ENCODE measurements at regions not wholly inside any gene's neighbourhood (a gene's known extent, or its start where the extent isn't known, plus 50 kb on each side); places are given as distances from the start of the nearest gene placed in this dataset.
"Not testable (repeated sequence)": the region's sequence is repeated elsewhere in the genome, so short reads cannot be mapped to it uniquely, and the experiment has no call there.

GRCh38 chr11:95650276-95650675 lies 139.3 kb downstream of the FAM76B start:
- no peak for DNase-seq (ENCODE audit: low spot score)

- DNase-seq (ENCODE audit: low spot score), result no peak
Measured at GRCh38 chr11:95647871-95648270, 141.7 kb downstream of the FAM76B start.

- no peak for DNase-seq (ENCODE audit: low spot score)
Measured at GRCh38 chr11:95647355-95647754, 142.2 kb downstream of the FAM76B start.

GRCh38 chr11:95641495-95641894 lies 148.1 kb downstream of the FAM76B start:
- DNase-seq (ENCODE audit: low spot score), result no peak

- DNase-seq (ENCODE audit: low spot score), result no peak
Measured at GRCh38 chr11:95638501-95638900, 151.1 kb downstream of the FAM76B start.

GRCh38 chr11:95625164-95625900 lies 164.2 kb downstream of the FAM76B start:
- DNase-seq (ENCODE audit: low spot score), result peak; percentile 19

- no peak for DNase-seq (ENCODE audit: low spot score)
Measured at GRCh38 chr11:95616256-95616804, 173.3 kb downstream of the FAM76B start.

GRCh38 chr11:95611827-95612226 lies 177.8 kb downstream of the FAM76B start:
- no peak for DNase-seq (ENCODE audit: low spot score)

- not testable (repeated sequence) for DNase-seq (ENCODE audit: low spot score)
Measured at GRCh38 chr11:95610185-95610584, 179.4 kb downstream of the FAM76B start.

GRCh38 chr11:95608093-95608492 lies 181.5 kb downstream of the FAM76B start:
- DNase-seq (ENCODE audit: low spot score), result no peak

GRCh38 chr11:95606824-95607223 lies 182.8 kb downstream of the FAM76B start:
- DNase-seq (ENCODE audit: low spot score), result no peak

- DNase-seq (ENCODE audit: low spot score), result no peak
Measured at GRCh38 chr11:95605271-95605940, 184.2 kb downstream of the FAM76B start.

GRCh38 chr11:95599959-95600586 lies 189.5 kb downstream of the FAM76B start:
- peak; percentile 81 for DNase-seq (ENCODE audit: low spot score)

GRCh38 chr11:95595973-95596489 lies 193.6 kb downstream of the FAM76B start:
- no peak for DNase-seq (ENCODE audit: low spot score)

GRCh38 chr11:95595541-95595940 lies 194.0 kb downstream of the FAM76B start:
- no peak for DNase-seq (ENCODE audit: low spot score)

GRCh38 chr11:95593111-95593510 lies 196.5 kb downstream of the FAM76B start:
- no peak for DNase-seq (ENCODE audit: low spot score)

- DNase-seq (ENCODE audit: low spot score), result peak; percentile 63
Measured at GRCh38 chr11:95592471-95592870, 197.1 kb downstream of the FAM76B start.

GRCh38 chr11:95589893-95590612 lies 199.5 kb downstream of the FAM76B start:
- DNase-seq (ENCODE audit: low spot score), result no peak

- peak; percentile 59 for DNase-seq (ENCODE audit: low spot score)
Measured at GRCh38 chr11:95588821-95589220, 200.8 kb downstream of the FAM76B start.

GRCh38 chr11:95586661-95587060 lies 202.9 kb downstream of the FAM76B start:
- no peak for DNase-seq (ENCODE audit: low spot score)

- no peak for DNase-seq (ENCODE audit: low spot score)
Measured at GRCh38 chr11:95586155-95586554, 203.4 kb downstream of the FAM76B start.

- no peak for DNase-seq (ENCODE audit: low spot score)
Measured at GRCh38 chr11:95585752-95586077, 203.9 kb downstream of the FAM76B start.

All from SK-N-DZ (cell line).